Type B pancreatic cell (in vitro differentiated cells): ENCODE measurements at regions not wholly inside any gene's neighbourhood (a gene's known extent, or its start where the extent isn't known, plus 50 kb on each side); places are given as distances from the start of the nearest gene placed in this dataset.
A peak's percentile ranks its signal among the peaks of the same experiment; 100 is the strongest.

Experiments
- DNase-seq: peaks from one replicate; pipeline ENCODE4 v3.0.0; 2021; ENCODE audit warnings: mixed read lengths; ENCODE audit not compliant: unreplicated experiment; ENCODE audit errors: extremely low spot score
- H3K27ac Mint-ChIP-seq: 2 replicates; pipeline ENCODE4 v1.8.0; 2021; ENCODE audit warnings: mild to moderate bottlenecking, mixed read lengths
- H3K27me3 Mint-ChIP-seq: 2 replicates; pipeline ENCODE4 v1.8.0; 2021; ENCODE audit warnings: mixed read lengths
- H3K36me3 Mint-ChIP-seq: 2 replicates; pipeline ENCODE4 v1.8.0; 2021; ENCODE audit warnings: mixed read lengths
- H3K4me1 Mint-ChIP-seq: one replicate; pipeline ENCODE4 v1.8.0; 2021; ENCODE audit warnings: mixed read lengths; ENCODE audit not compliant: unreplicated experiment
- H3K4me3 Mint-ChIP-seq: 2 replicates; pipeline ENCODE4 v1.8.0; 2021; ENCODE audit warnings: mild to moderate bottlenecking, mixed read lengths
- H3K9me3 Mint-ChIP-seq: 2 replicates; pipeline ENCODE4 v1.8.0; 2021; ENCODE audit warnings: mixed read lengths
- CTCF ChIP-seq: fragments of 200-600 bp; sonication (generic); conservative IDR thresholded peaks from 2 replicates; pipeline ENCODE4 v1.5.0; 2021; ENCODE audit warnings: antibody characterized with exemption, mild to moderate bottlenecking

DNA sequence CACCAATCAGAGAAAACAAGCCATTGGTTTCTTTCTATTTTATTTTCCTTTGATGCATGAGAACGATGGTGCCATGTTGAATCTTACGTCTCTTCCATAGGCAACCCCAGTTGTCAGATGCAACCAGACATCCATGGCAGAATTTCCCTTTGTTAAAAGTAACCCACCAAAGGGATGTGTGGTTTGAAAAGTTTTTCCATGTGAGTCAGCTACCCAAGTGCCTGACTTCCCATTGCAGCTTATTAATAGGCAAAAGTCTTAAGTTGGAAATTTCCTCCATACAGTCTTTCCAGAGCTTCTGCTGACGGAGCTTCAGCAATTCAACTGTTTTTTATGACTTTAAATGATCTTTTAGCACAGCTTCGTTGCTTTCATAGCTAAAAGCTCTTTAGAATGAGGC, 73.8 kb upstream of the FAM216B start:
- Mint-ChIP-seq H3K4me1 (no peaks in the 10 kb centered on the region), H3K27me3 (no peaks in the 10 kb centered on the region), H3K36me3 (no peaks in the 10 kb centered on the region), H3K4me3 (no peak overlapping the region), H3K27ac (no peak overlapping the region), H3K9me3 (no peaks in the 10 kb centered on the region)
- no peak for DNase-seq
- TF ChIP-seq CTCF = no peak

GRCh38 chr13:42708391-42708790, 73.0 kb upstream of the FAM216B start:
- Mint-ChIP-seq H3K4me1 (no peaks in the 10 kb centered on the region), H3K36me3 (no peaks in the 10 kb centered on the region), H3K4me3 (no peak overlapping the region), H3K27ac (no peak overlapping the region), H3K9me3 (no peaks in the 10 kb centered on the region), H3K27me3 (no peaks in the 10 kb centered on the region)
- TF ChIP-seq CTCF = no peak
- DNase-seq = no peak

- no peaks in the 10 kb centered on the region for H3K36me3 Mint-ChIP-seq
- no peak for TF ChIP-seq CTCF
- no peak overlapping the region for H3K4me3 Mint-ChIP-seq
- H3K9me3 Mint-ChIP-seq = no peaks in the 10 kb centered on the region
- no peaks in the 10 kb centered on the region for H3K4me1 Mint-ChIP-seq
- DNase-seq = no peak
- no peak overlapping the region for H3K27ac Mint-ChIP-seq
- no peaks in the 10 kb centered on the region for H3K27me3 Mint-ChIP-seq
Measured at GRCh38 chr13:42709276-42709675, 72.1 kb upstream of the FAM216B start.

DNA sequence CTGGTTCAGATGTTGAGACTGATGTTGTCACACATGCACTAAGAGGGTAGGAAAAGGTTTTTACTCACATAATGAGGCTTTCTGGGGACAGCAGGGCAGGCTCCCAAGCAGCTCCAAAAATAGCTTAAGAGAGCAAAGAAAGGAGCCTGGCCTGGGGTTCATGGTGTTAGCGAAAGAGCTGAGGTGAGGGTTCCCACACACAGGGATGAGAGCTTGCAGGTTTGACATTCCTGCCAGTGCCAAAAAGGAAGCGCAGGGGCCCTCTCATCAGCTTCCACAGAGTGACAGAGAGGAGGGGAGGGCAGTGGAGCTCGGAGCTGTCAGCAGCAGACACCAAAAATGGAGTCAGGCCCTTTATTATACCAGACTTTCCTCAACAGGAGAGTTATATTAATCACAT, 65.5 kb upstream of the FAM216B start:
- no peaks in the 10 kb centered on the region for H3K9me3 Mint-ChIP-seq
- no peaks in the 10 kb centered on the region for H3K36me3 Mint-ChIP-seq
- no peak overlapping the region for H3K27ac Mint-ChIP-seq
- no peak overlapping the region for H3K4me3 Mint-ChIP-seq
- H3K4me1 Mint-ChIP-seq = no peaks in the 10 kb centered on the region
- no peak for DNase-seq
- TF ChIP-seq CTCF = no peak
- H3K27me3 Mint-ChIP-seq = no peaks in the 10 kb centered on the region

DNA sequence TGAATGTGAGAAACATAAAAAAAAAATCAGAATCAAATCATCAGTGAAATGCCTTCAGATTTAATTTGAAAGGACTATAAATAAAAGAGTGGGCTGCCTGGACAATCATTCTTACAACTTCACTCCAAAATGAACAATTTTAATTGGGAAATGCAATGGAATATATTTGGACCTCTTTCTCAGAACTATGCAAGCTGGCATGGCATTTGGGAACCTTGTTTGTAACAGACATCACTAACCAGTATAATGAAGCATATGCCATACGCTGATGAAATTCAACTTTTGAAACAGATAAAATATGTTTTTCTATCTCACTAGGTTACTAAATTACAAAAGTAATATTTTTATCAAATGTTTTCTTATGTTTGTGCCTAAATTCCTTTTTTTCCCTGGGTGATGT, 64.2 kb upstream of the FAM216B start:
- Mint-ChIP-seq H3K4me1 (no peaks in the 10 kb centered on the region), H3K27me3 (no peaks in the 10 kb centered on the region), H3K9me3 (no peaks in the 10 kb centered on the region), H3K27ac (no peak overlapping the region), H3K36me3 (no peaks in the 10 kb centered on the region), H3K4me3 (no peak overlapping the region)
- TF ChIP-seq CTCF = no peak
- DNase-seq = no peak

DNA sequence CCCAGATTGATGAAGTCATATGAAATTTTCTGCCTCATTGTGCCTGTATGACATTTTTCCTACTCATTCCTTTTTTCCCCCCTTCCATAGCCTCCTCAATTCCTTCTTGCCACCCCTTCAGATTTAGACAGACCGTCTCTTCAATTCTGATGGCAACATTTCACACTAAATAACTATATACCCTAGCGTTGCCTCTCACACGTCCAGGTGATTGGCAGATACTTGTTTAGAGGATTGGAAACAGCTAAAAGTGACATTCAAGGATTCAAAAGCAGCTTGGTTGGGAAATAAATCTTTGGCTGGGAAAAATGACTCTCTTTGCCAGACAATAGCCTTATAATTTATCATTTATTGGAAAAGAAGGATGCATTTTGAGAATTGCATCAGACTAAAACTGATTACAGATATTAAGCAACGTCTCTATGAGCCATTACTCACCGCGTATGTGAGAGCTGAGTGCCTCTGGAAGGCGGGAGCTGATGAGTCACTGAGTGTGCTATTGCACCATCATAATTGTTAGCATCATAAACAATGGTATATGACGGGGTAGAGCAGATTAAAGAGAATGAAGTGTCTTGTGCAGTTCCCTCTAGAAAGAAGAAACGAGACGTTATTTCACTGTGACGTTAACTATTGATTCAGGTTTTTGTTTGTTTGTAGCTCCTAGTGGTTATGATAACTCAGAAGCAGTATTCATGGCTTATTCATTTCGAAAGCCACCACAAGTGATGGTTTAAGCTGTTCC, 61.1 kb upstream of the FAM216B start:
- H3K27me3 Mint-ChIP-seq = no peaks in the 10 kb centered on the region
- H3K36me3 Mint-ChIP-seq = no peaks in the 10 kb centered on the region
- no peak overlapping the region for H3K4me3 Mint-ChIP-seq
- TF ChIP-seq CTCF = no peak
- H3K4me1 Mint-ChIP-seq = no peaks in the 10 kb centered on the region
- peak overlapping the region; percentile 78 for H3K27ac Mint-ChIP-seq
- DNase-seq = no peak
- no peaks in the 10 kb centered on the region for H3K9me3 Mint-ChIP-seq
